ENCODE measurements at regions not wholly inside any gene's neighbourhood (a gene's known extent, or its start where the extent isn't known, plus 50 kb on each side); places are given as distances from the start of the nearest gene placed in this dataset.
A peak's percentile ranks its signal among the peaks of the same experiment; 100 is the strongest.

- Histone ChIP-seq H4K20me1 (ENCODE audit: insufficient read depth, low read length, poor library complexity, severe bottlenecking) (no peaks in the 10 kb centered on the region), H3K4me1 (ENCODE audit: insufficient read depth, low read length, poor library complexity, severe bottlenecking) (peaks cover 6% of the 10 kb centered on the region), H2AFZ (ENCODE audit: low read length) (no peak overlapping the region), H3K9me2 (replicated peaks; ENCODE audit: low read depth, low read length) (no peaks in the 10 kb centered on the region), H3K4me3 (ENCODE audit: low read length, poor library complexity, severe bottlenecking) (no peak overlapping the region), H3F3A (ENCODE audit: low read depth) (no peaks in the 10 kb centered on the region), H3K9me3 (ENCODE audit: insufficient read depth, low read depth, low read length) (no peaks in the 10 kb centered on the region), H3K79me2 (ENCODE audit: insufficient read depth, low read length) (no peaks in the 10 kb centered on the region), H3K27me3 (ENCODE audit: insufficient read depth, low read length, poor library complexity, severe bottlenecking) (no peaks in the 10 kb centered on the region), H3K9ac (ENCODE audit: low read depth, low read length, poor library complexity, severe bottlenecking) (no peak overlapping the region), H3K36me3 (ENCODE audit: insufficient read depth, low read length) (no peaks in the 10 kb centered on the region), H3K4me2 (ENCODE audit: low read depth, low read length, poor library complexity, severe bottlenecking) (no peak overlapping the region)
- no peak for TF ChIP-seq EZH2phosphoT487 (IDR thresholded peaks at IDR 0.05; ENCODE audit: borderline replicate concordance)
- no peak for TF ChIP-seq CTCF (conservative IDR thresholded peaks at IDR 0.05; ENCODE audit: low read length)
These were observed 113.1 kb downstream of the ICOS start for GRCh38 chr2:204049635-204050034.

- Histone ChIP-seq H4K20me1 (ENCODE audit: insufficient read depth, low read length, poor library complexity, severe bottlenecking) (no peaks in the 10 kb centered on the region), H3K79me2 (ENCODE audit: insufficient read depth, low read length) (no peaks in the 10 kb centered on the region), H3K9ac (ENCODE audit: low read depth, low read length, poor library complexity, severe bottlenecking) (no peak overlapping the region), H3K4me2 (ENCODE audit: low read depth, low read length, poor library complexity, severe bottlenecking) (no peak overlapping the region), H3K36me3 (ENCODE audit: insufficient read depth, low read length) (no peaks in the 10 kb centered on the region), H2AFZ (ENCODE audit: low read length) (no peak overlapping the region), H3K4me1 (ENCODE audit: insufficient read depth, low read length, poor library complexity, severe bottlenecking) (peaks cover 6% of the 10 kb centered on the region), H3K27me3 (ENCODE audit: insufficient read depth, low read length, poor library complexity, severe bottlenecking) (no peaks in the 10 kb centered on the region), H3K4me3 (ENCODE audit: low read length, poor library complexity, severe bottlenecking) (no peak overlapping the region), H3K9me2 (replicated peaks; ENCODE audit: low read depth, low read length) (no peaks in the 10 kb centered on the region), H3K9me3 (ENCODE audit: insufficient read depth, low read depth, low read length) (no peaks in the 10 kb centered on the region), H3F3A (ENCODE audit: low read depth) (no peaks in the 10 kb centered on the region)
- TF ChIP-seq CTCF (conservative IDR thresholded peaks at IDR 0.05; ENCODE audit: low read length) (no peak), EZH2phosphoT487 (IDR thresholded peaks at IDR 0.05; ENCODE audit: borderline replicate concordance) (no peak)
These were observed 114.1 kb downstream of the ICOS start for GRCh38 chr2:204050681-204051080.

- Histone ChIP-seq H3K9me2 (replicated peaks; ENCODE audit: low read depth, low read length) (no peaks in the 10 kb centered on the region), H3K79me2 (ENCODE audit: insufficient read depth, low read length) (no peaks in the 10 kb centered on the region), H3K9me3 (ENCODE audit: insufficient read depth, low read depth, low read length) (no peaks in the 10 kb centered on the region), H3K4me1 (ENCODE audit: insufficient read depth, low read length, poor library complexity, severe bottlenecking) (peaks cover 6% of the 10 kb centered on the region), H3K4me3 (ENCODE audit: low read length, poor library complexity, severe bottlenecking) (no peak overlapping the region), H3K27me3 (ENCODE audit: insufficient read depth, low read length, poor library complexity, severe bottlenecking) (no peaks in the 10 kb centered on the region), H4K20me1 (ENCODE audit: insufficient read depth, low read length, poor library complexity, severe bottlenecking) (no peaks in the 10 kb centered on the region), H3K9ac (ENCODE audit: low read depth, low read length, poor library complexity, severe bottlenecking) (no peak overlapping the region), H3K4me2 (ENCODE audit: low read depth, low read length, poor library complexity, severe bottlenecking) (no peak overlapping the region), H3K36me3 (ENCODE audit: insufficient read depth, low read length) (no peaks in the 10 kb centered on the region), H2AFZ (ENCODE audit: low read length) (no peak overlapping the region), H3F3A (ENCODE audit: low read depth) (no peaks in the 10 kb centered on the region)
- TF ChIP-seq EZH2phosphoT487 (IDR thresholded peaks at IDR 0.05; ENCODE audit: borderline replicate concordance) (no peak), CTCF (conservative IDR thresholded peaks at IDR 0.05; ENCODE audit: low read length) (peak; percentile 84)
These were observed 114.9 kb downstream of the ICOS start for GRCh38 chr2:204051476-204051875.
